Fibroblast of lung (primary cell): ENCODE measurements at regions not wholly inside any gene's neighbourhood (a gene's known extent, or its start where the extent isn't known, plus 50 kb on each side); places are given as distances from the start of the nearest gene placed in this dataset.

Experiments
- EZH2 ChIP-seq: IDR thresholded peaks from 2 replicates; pipeline ENCODE4 v1.5.1; 2012; ENCODE audit warnings: low read length, control low read depth, mild to moderate bottlenecking; ENCODE audit errors: missing control alignments
- TF ChIP-seq, protein P1 (sequence below), 2 donors: IDR thresholded peaks in 1 of 2; conservative IDR thresholded peaks in 1 of 2; 1 replicate in 1 of 2; 2 replicates in 1 of 2; pipeline ENCODE4 v1.5.1; 2011 to 2012; ENCODE audit warnings: low read length in 2 of 2, control low read depth in 1 of 2, inconsistent platforms in 1 of 2, low read depth in 1 of 2, mild to moderate bottlenecking in 1 of 2

- TF ChIP-seq, protein P1, sequence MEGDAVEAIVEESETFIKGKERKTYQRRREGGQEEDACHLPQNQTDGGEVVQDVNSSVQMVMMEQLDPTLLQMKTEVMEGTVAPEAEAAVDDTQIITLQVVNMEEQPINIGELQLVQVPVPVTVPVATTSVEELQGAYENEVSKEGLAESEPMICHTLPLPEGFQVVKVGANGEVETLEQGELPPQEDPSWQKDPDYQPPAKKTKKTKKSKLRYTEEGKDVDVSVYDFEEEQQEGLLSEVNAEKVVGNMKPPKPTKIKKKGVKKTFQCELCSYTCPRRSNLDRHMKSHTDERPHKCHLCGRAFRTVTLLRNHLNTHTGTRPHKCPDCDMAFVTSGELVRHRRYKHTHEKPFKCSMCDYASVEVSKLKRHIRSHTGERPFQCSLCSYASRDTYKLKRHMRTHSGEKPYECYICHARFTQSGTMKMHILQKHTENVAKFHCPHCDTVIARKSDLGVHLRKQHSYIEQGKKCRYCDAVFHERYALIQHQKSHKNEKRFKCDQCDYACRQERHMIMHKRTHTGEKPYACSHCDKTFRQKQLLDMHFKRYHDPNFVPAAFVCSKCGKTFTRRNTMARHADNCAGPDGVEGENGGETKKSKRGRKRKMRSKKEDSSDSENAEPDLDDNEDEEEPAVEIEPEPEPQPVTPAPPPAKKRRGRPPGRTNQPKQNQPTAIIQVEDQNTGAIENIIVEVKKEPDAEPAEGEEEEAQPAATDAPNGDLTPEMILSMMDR (conservative IDR thresholded peaks at IDR 0.05 in 1 of 2, IDR thresholded peaks at IDR 0.05 in 1 of 2; ENCODE audit: low read depth in 1 of 2, low read length in 2 of 2): no peak
- TF ChIP-seq EZH2: no peak
Observed at GRCh38 chr1:94327001-94327690, 89.8 kb upstream of the ARHGAP29 start.
